ENCODE measurements at regions not wholly inside any gene's neighbourhood (a gene's known extent, or its start where the extent isn't known, plus 50 kb on each side); places are given as distances from the start of the nearest gene placed in this dataset.

- H3K27ac ChIP-seq (ENCODE audit: insufficient read depth in 1 of 2, low read depth in 1 of 2, low read length in 2 of 2, poor library complexity in 1 of 2, severe bottlenecking in 2 of 2) = peak overlapping the region; percentile 10 to 74
- peaks cover 37 to 97% (median 78%) of the 10 kb centered on the region in 4 experiments for H3K4me1 ChIP-seq (ENCODE audit: control extremely low read depth in 1 of 4, control insufficient read depth in 4 of 4, insufficient read depth in 4 of 4, low read length in 3 of 4)
- no peak for DNase-seq
These were observed 152.4 kb downstream of the TOMM20 start for GRCh38 chr1:234975941-234976860.

DNA sequence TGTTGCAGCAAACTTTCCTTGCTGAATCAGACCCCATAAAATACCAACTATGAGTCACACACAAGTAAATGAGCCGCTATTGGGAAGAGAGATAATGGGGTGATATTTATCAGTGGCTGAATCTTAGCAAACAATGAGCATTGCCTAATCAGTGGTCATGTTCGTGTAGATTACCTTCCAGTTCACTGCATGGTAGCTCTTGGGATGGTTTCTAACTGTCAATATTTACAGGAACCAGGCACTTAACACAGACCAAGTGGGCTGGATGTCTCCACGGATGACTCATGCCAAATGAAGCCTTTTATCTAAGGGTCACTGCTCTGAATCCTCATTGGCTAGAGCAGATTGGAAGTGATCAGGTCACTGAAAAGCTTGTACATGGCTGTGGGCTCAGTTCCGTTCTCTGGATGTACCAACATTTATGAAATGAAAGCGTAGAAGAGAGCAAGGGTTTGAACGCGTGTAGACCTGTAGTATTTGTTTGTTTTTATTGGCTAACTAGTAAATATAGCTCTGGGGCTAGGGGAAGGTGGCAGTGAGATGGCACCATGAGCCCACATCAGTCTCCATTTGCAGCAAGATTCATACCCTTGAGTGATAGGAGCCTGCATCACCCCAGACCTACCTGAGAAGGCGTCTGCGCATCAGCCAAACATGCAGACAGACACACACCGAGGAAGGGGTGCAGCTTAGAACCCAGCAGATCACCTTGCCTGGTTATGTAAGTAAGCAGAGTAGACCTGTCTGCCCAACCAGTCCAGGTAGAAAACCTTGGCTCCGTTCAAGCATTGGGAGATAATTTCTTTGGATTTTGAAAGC is 153.3 kb downstream of the TOMM20 start:
- POLR2A ChIA-PET = interaction anchor here (0.6 to 1.1 kb wide), 3 partner anchors 36 to 203 kb away, joined by 3 to 4 read pairs (median 4); no protein-coding TSS in a partner anchor
- Histone ChIP-seq H3K4me1 (ENCODE audit: control extremely low read depth in 1 of 4, control insufficient read depth in 4 of 4, insufficient read depth in 4 of 4, low read length in 3 of 4) (peaks cover 34 to 97% (median 79%) of the 10 kb centered on the region in 4 experiments), H3K9me3 (ENCODE audit: control extremely low read depth in 1 of 5, control insufficient read depth in 4 of 5, insufficient read depth in 2 of 5, low read depth in 1 of 5, low read length in 4 of 5) (no peaks in the 10 kb centered on the region), H3K4me3 (ENCODE audit: control insufficient read depth in 1 of 7, extremely low read depth in 1 of 7, insufficient read depth in 4 of 7, low read depth in 2 of 7, low read length in 6 of 7) (no peak overlapping the region), H3K27ac (ENCODE audit: insufficient read depth in 1 of 2, low read depth in 1 of 2, low read length in 2 of 2, poor library complexity in 1 of 2, severe bottlenecking in 2 of 2) (peak overlapping the region; percentile 10 to 74), H3K27me3 (replicated peaks in 2 of 5; ENCODE audit: control insufficient read depth in 4 of 5, insufficient read depth in 5 of 5, low read length in 4 of 5) (no peaks in the 10 kb centered on the region), H3K36me3 (ENCODE audit: control insufficient read depth in 4 of 4, insufficient read depth in 4 of 4, low read length in 3 of 4) (no peaks in the 10 kb centered on the region)
- CTCF ChIA-PET = interaction anchor here (0.9 to 8.2 kb wide), 14 partner anchors 10 to 479 kb away, joined by 3 to 69 read pairs (median 3); no protein-coding TSS in a partner anchor
- 81% methylated on average over 10 of the region's 11 CpGs for WGBS (ENCODE audit: insufficient coverage)
- peak in 2 of 3 donors; percentile 79 to 87 for DNase-seq

More at GRCh38 chr1:234975941-234976860, 152.4 kb downstream of the TOMM20 start:
- no peaks in the 10 kb centered on the region for H3K9me3 ChIP-seq (ENCODE audit: control extremely low read depth in 1 of 5, control insufficient read depth in 4 of 5, insufficient read depth in 2 of 5, low read depth in 1 of 5, low read length in 4 of 5)
- ChIA-PET POLR2A (interaction anchor here (0.6 to 1.1 kb wide), 4 partner anchors 35 to 204 kb away, joined by 3 to 4 read pairs (median 3); no protein-coding TSS in a partner anchor), CTCF (interaction anchor here (0.7 to 8.2 kb wide), 12 partner anchors 11 to 480 kb away, joined by 3 to 69 read pairs (median 3); no protein-coding TSS in a partner anchor)
- 87% methylated on average over 9 of the region's 11 CpGs for WGBS (ENCODE audit: insufficient coverage)
- H3K27me3 ChIP-seq (replicated peaks in 2 of 5; ENCODE audit: control insufficient read depth in 4 of 5, insufficient read depth in 5 of 5, low read length in 4 of 5) = no peaks in the 10 kb centered on the region
- peak overlapping the region in 1 of 7 experiments; percentile 4 for H3K4me3 ChIP-seq (ENCODE audit: control insufficient read depth in 1 of 7, extremely low read depth in 1 of 7, insufficient read depth in 4 of 7, low read depth in 2 of 7, low read length in 6 of 7)
- no peaks in the 10 kb centered on the region for H3K36me3 ChIP-seq (ENCODE audit: control insufficient read depth in 4 of 4, insufficient read depth in 4 of 4, low read length in 3 of 4)

GRCh38 chr1:234973426-234974250 is 155.0 kb downstream of the TOMM20 start:
- no peak overlapping the region for H3K27ac ChIP-seq (ENCODE audit: insufficient read depth in 1 of 2, low read depth in 1 of 2, low read length in 2 of 2, poor library complexity in 1 of 2, severe bottlenecking in 2 of 2)
- POLR2A ChIA-PET = interaction anchor here (0.6 kb wide), 1 partner anchor 576 kb away, joined by 3 read pairs; no protein-coding TSS in a partner anchor
- H3K9me3 ChIP-seq (ENCODE audit: control extremely low read depth in 1 of 5, control insufficient read depth in 4 of 5, insufficient read depth in 2 of 5, low read depth in 1 of 5, low read length in 4 of 5) = no peaks in the 10 kb centered on the region
- peaks cover 28 to 96% (median 77%) of the 10 kb centered on the region in 4 experiments for H3K4me1 ChIP-seq (ENCODE audit: control extremely low read depth in 1 of 4, control insufficient read depth in 4 of 4, insufficient read depth in 4 of 4, low read length in 3 of 4)
- CTCF ChIA-PET = interaction anchor here (0.8 to 8.2 kb wide), 9 partner anchors 8 to 376 kb away, joined by 3 to 69 read pairs (median 4); no protein-coding TSS in a partner anchor
- H3K36me3 ChIP-seq (ENCODE audit: control insufficient read depth in 4 of 4, insufficient read depth in 4 of 4, low read length in 3 of 4) = no peaks in the 10 kb centered on the region
- DNase-seq = no peak
- H3K27me3 ChIP-seq (replicated peaks in 2 of 5; ENCODE audit: control insufficient read depth in 4 of 5, insufficient read depth in 5 of 5, low read length in 4 of 5) = no peaks in the 10 kb centered on the region
- H3K4me3 ChIP-seq (ENCODE audit: control insufficient read depth in 1 of 7, extremely low read depth in 1 of 7, insufficient read depth in 4 of 7, low read depth in 2 of 7, low read length in 6 of 7) = no peak overlapping the region
- WGBS (ENCODE audit: insufficient coverage) = 99% methylated on average over 8 of the region's 10 CpGs

DNA sequence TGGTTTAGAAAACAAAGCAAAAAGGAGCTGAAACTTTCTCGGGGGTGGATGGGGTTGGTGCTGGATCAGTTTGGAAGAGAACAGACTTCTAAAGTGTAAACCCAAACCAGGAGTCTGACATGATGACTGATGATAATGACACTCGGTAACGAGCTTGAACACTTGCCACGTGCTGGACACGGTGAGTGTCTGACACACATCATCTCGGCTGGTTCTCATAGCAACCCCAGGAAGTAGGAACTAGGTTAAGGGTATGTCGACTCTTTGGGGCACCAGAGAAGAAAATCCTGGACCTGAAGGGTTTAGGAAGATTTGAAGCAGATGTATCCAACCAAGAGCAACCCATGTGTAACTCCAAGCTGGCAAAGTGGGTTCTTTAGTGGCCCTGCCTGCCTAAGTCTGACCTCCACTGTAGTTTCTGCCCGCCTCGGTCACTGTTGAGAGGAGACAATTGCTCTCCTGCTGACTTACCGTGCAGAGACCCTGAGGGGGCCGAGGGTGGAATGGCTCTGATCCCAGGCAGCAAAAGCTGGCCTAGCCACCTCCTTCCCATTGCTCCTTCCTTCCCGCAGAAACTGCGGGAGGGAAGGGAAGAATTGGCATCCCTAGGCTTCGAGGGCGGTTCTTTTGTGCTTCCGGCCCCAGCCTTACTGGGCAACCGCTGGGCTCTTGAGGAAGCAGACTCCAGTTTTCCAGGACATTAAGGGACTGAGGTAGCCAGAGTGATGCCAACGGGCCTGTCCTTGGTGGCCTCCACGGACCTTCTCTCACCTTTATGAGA is 156.0 kb downstream of the TOMM20 start:
- 95% methylated on average over 19 of the region's 19 CpGs for WGBS (ENCODE audit: insufficient coverage)
- H3K36me3 ChIP-seq (ENCODE audit: control insufficient read depth in 4 of 4, insufficient read depth in 4 of 4, low read length in 3 of 4) = no peaks in the 10 kb centered on the region
- no peak overlapping the region for H3K27ac ChIP-seq (ENCODE audit: insufficient read depth in 1 of 2, low read depth in 1 of 2, low read length in 2 of 2, poor library complexity in 1 of 2, severe bottlenecking in 2 of 2)
- H3K9me3 ChIP-seq (ENCODE audit: control extremely low read depth in 1 of 5, control insufficient read depth in 4 of 5, insufficient read depth in 2 of 5, low read depth in 1 of 5, low read length in 4 of 5) = no peaks in the 10 kb centered on the region
- no peaks in the 10 kb centered on the region for H3K27me3 ChIP-seq (replicated peaks in 2 of 5; ENCODE audit: control insufficient read depth in 4 of 5, insufficient read depth in 5 of 5, low read length in 4 of 5)
- DNase-seq = no peak
- H3K4me3 ChIP-seq (ENCODE audit: control insufficient read depth in 1 of 7, extremely low read depth in 1 of 7, insufficient read depth in 4 of 7, low read depth in 2 of 7, low read length in 6 of 7) = no peak overlapping the region
- peaks cover 23 to 86% (median 68%) of the 10 kb centered on the region in 4 experiments for H3K4me1 ChIP-seq (ENCODE audit: control extremely low read depth in 1 of 4, control insufficient read depth in 4 of 4, insufficient read depth in 4 of 4, low read length in 3 of 4)
- CTCF ChIA-PET = interaction anchor here (0.8 to 1.3 kb wide), 3 partner anchors 8 to 375 kb away, joined by 3 to 4 read pairs (median 3); no protein-coding TSS in a partner anchor
- POLR2A ChIA-PET = interaction anchor here (1.3 kb wide), 1 partner anchor 361 kb away, joined by 3 read pairs; no protein-coding TSS in a partner anchor

- POLR2A ChIA-PET = interaction anchor here (0.7 to 1.3 kb wide), 2 partner anchors 8 to 360 kb away, joined by 3 to 4 read pairs; no protein-coding TSS in a partner anchor
- Histone ChIP-seq H3K4me1 (ENCODE audit: control extremely low read depth in 1 of 4, control insufficient read depth in 4 of 4, insufficient read depth in 4 of 4, low read length in 3 of 4) (peaks cover 20 to 77% (median 59%) of the 10 kb centered on the region in 4 experiments), H3K27me3 (replicated peaks in 2 of 5; ENCODE audit: control insufficient read depth in 4 of 5, insufficient read depth in 5 of 5, low read length in 4 of 5) (no peaks in the 10 kb centered on the region), H3K4me3 (ENCODE audit: control insufficient read depth in 1 of 7, extremely low read depth in 1 of 7, insufficient read depth in 4 of 7, low read depth in 2 of 7, low read length in 6 of 7) (no peak overlapping the region), H3K9me3 (ENCODE audit: control extremely low read depth in 1 of 5, control insufficient read depth in 4 of 5, insufficient read depth in 2 of 5, low read depth in 1 of 5, low read length in 4 of 5) (no peaks in the 10 kb centered on the region), H3K27ac (ENCODE audit: insufficient read depth in 1 of 2, low read depth in 1 of 2, low read length in 2 of 2, poor library complexity in 1 of 2, severe bottlenecking in 2 of 2) (no peak overlapping the region), H3K36me3 (ENCODE audit: control insufficient read depth in 4 of 4, insufficient read depth in 4 of 4, low read length in 3 of 4) (no peaks in the 10 kb centered on the region)
- CTCF ChIA-PET = interaction anchor here (1.3 to 2.1 kb wide), 2 partner anchors 9 to 13 kb away, joined by 3 to 6 read pairs; no protein-coding TSS in a partner anchor
- 96% methylated on average over 9 of the region's 9 CpGs for WGBS (ENCODE audit: insufficient coverage)
- no peak for DNase-seq
These were observed 156.9 kb downstream of the TOMM20 start for GRCh38 chr1:234971586-234972297.
